HUES48 (cell line): ENCODE measurements at regions not wholly inside any gene's neighbourhood (a gene's known extent, or its start where the extent isn't known, plus 50 kb on each side); places are given as distances from the start of the nearest gene placed in this dataset.

ENCODE experiments used
- H3K27ac ChIP-seq: one replicate; pipeline ENCODE4 v1.7.0; 2013; ENCODE audit warnings: low read depth, low read length, inconsistent platforms
- H3K27me3 ChIP-seq: 2 replicates; pipeline ENCODE4 v1.6.1; 2013; ENCODE audit warnings: mild to moderate bottlenecking, low read length; ENCODE audit not compliant: control insufficient read depth, insufficient read depth
- H3K36me3 ChIP-seq: 2 replicates; pipeline ENCODE4 v1.6.1; 2013; ENCODE audit warnings: low read length; ENCODE audit not compliant: control insufficient read depth, insufficient read depth
- H3K4me1 ChIP-seq: 2 replicates; pipeline ENCODE4 v1.6.1; 2013; ENCODE audit warnings: mild to moderate bottlenecking, low read length; ENCODE audit not compliant: control insufficient read depth, insufficient read depth
- H3K4me3 ChIP-seq: 2 replicates; pipeline ENCODE4 v1.5.1; 2013; ENCODE audit warnings: mild to moderate bottlenecking, low read depth, low read length
- H3K9ac ChIP-seq: 2 replicates; pipeline ENCODE4 v1.6.1; 2013; ENCODE audit warnings: mild to moderate bottlenecking, low read depth, low read length, moderate library complexity
- H3K9me3 ChIP-seq: 2 replicates; pipeline ENCODE4 v1.6.1; 2013; ENCODE audit warnings: low read length; ENCODE audit not compliant: control insufficient read depth, insufficient read depth

DNA sequence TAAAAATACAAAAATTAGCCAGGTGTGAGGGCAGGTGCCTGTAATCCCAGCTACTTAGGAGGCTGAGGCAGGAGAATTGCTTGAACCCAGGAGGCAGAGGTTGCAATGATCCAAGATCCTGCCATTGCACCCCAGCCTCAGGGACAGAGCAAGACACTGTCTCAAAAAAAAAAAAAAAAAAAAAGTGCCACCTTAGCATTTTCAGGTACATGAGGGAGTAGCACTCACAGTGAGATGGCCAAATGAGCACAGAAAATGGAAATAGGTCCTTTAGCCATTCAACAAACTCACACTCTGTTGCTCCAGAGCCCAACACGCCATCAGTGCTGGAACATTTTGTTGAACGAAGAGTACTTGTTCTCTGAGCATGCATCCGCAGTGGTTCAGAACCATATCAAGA lies 75.2 kb upstream of the MYL2 start:
- Histone ChIP-seq H3K4me3 (no peak overlapping the region), H3K9me3 (no peaks in the 10 kb centered on the region), H3K9ac (no peak overlapping the region), H3K36me3 (no peaks in the 10 kb centered on the region), H3K27ac (no peak overlapping the region), H3K27me3 (no peaks in the 10 kb centered on the region), H3K4me1 (no peaks in the 10 kb centered on the region)

DNA sequence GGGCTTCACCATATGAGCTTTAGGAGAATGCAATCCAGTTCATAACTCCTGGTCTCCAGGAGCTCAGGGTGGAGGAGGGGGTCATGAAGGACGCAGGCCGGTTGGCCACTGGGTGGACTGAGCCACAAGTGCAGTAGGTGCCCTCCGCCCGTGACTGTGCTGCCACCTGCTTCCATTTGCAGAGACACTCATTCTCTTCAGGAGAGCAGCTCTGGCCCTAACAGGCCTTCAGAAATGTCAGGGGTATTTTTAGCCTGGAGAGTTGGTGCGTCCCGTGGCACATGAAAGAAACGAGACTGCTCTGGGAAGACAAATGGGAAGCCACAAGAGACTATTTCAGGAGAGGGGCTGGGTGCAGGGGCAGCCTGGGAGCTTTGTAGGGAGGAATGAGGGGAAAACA lies 74.6 kb upstream of the MYL2 start:
- H3K36me3 ChIP-seq = no peaks in the 10 kb centered on the region
- no peaks in the 10 kb centered on the region for H3K27me3 ChIP-seq
- no peaks in the 10 kb centered on the region for H3K4me1 ChIP-seq
- H3K27ac ChIP-seq = no peak overlapping the region
- no peak overlapping the region for H3K4me3 ChIP-seq
- H3K9ac ChIP-seq = no peak overlapping the region
- no peaks in the 10 kb centered on the region for H3K9me3 ChIP-seq

DNA sequence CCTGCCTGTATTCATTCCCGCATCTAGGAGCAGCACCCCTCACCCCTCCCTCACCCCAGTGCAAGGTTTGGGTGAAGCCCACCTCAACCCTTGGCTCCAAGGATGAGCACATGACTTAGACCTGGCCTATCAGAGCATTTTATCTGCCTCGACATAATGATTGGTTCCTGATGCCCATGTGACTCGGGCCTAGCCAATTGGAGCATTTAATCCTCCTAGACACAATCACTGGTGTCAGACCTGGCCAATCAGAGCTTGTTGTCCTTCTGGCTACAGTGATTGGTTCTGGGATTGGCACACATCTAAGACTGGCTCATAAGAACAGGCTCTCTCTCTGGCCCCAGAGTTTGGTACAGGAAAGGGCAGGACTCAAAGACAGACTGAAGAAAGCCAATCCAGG lies 73.1 kb upstream of the MYL2 start:
- Histone ChIP-seq H3K27me3 (no peaks in the 10 kb centered on the region), H3K27ac (no peak overlapping the region), H3K9me3 (no peaks in the 10 kb centered on the region), H3K4me1 (no peaks in the 10 kb centered on the region), H3K4me3 (no peak overlapping the region), H3K9ac (no peak overlapping the region), H3K36me3 (no peaks in the 10 kb centered on the region)

DNA sequence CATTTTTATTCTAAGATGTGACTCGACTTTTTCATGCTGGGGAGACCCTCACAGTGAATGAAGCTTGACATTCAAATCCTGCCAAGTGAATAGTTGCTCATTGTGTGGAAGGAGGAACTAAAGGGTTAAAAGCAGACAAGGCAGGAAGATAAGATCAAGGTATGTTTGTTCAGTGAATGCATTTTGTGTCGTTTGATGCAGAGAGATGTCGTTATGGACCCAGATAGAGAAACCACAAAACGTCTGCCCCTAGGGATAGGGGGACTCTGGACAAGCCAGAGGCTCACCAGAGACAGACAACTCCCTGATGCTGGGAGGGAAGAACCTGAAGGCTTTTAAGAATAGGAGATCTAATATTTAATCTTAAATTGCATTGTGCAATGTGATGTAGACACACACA lies 72.5 kb upstream of the MYL2 start:
- H3K27ac ChIP-seq = no peak overlapping the region
- H3K36me3 ChIP-seq = no peaks in the 10 kb centered on the region
- H3K4me1 ChIP-seq = no peaks in the 10 kb centered on the region
- no peaks in the 10 kb centered on the region for H3K9me3 ChIP-seq
- H3K9ac ChIP-seq = no peak overlapping the region
- no peaks in the 10 kb centered on the region for H3K27me3 ChIP-seq
- no peak overlapping the region for H3K4me3 ChIP-seq

DNA sequence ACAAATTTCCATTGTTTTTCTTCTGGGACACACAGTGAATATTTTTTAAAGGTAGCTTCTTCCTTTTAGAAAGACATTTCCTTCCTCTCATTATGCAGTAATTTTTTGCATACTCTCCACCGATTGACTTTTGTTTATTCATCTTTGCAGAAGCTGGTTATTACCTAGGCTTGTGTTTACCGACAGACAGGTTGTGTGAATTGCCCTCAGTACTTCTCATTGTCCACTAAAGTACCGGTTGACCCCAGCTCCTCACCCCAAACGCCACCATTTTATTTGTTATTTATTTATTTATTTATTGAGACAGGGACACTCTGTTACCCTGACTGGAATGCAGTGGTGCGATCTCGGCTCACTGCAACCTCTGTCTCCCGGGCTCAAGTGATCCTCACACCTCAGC lies 63.4 kb upstream of the MYL2 start:
- Histone ChIP-seq H3K4me3 (no peak overlapping the region), H3K9me3 (no peaks in the 10 kb centered on the region), H3K9ac (no peak overlapping the region), H3K4me1 (no peaks in the 10 kb centered on the region), H3K27ac (no peak overlapping the region), H3K27me3 (no peaks in the 10 kb centered on the region), H3K36me3 (no peaks in the 10 kb centered on the region)

DNA sequence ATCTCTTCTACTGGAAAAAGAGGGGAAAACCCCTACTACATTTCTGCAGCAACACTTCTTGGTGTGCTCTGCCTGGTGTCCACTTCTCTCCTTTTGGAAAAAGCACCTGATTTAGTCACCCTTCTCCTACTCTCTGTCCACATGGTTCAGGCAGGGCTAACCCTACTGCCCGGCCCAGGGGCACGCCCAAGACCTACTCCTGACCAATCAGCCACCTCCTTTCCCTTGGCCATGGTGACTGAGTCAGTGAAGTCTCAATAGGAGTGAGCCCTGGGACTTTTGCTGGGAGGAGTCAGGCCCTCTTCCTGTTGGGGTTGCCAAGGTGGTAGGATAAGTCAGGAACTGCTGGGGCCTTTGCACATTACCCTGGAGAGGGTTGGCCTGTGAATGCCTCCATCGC lies 52.5 kb upstream of the MYL2 start:
- Histone ChIP-seq H3K4me1 (no peaks in the 10 kb centered on the region), H3K9me3 (no peaks in the 10 kb centered on the region), H3K36me3 (no peaks in the 10 kb centered on the region), H3K27me3 (no peaks in the 10 kb centered on the region), H3K27ac (no peak overlapping the region), H3K9ac (no peak overlapping the region), H3K4me3 (no peak overlapping the region)

DNA sequence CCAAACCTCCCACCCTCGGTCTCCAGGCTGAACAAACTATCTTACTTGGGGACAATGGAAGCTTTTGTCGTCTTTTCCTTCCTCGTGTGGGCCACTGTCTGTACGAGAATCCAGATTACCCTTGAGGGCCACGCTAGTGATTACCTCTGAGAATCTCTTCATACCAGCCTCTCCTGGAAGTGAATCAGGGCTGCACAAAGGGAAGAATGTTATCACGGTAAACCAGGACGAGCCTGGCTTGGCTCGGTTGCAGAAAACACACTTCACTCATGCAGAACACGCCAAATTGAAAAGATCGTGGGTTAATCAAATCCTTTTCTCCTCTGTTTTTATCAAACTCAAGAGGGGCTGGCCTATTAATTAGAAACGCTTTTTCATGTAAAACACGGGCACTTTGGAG lies 51.6 kb upstream of the MYL2 start:
- Histone ChIP-seq H3K9me3 (no peaks in the 10 kb centered on the region), H3K27ac (no peak overlapping the region), H3K9ac (no peak overlapping the region), H3K36me3 (no peaks in the 10 kb centered on the region), H3K4me1 (no peaks in the 10 kb centered on the region), H3K4me3 (no peak overlapping the region), H3K27me3 (no peaks in the 10 kb centered on the region)

DNA sequence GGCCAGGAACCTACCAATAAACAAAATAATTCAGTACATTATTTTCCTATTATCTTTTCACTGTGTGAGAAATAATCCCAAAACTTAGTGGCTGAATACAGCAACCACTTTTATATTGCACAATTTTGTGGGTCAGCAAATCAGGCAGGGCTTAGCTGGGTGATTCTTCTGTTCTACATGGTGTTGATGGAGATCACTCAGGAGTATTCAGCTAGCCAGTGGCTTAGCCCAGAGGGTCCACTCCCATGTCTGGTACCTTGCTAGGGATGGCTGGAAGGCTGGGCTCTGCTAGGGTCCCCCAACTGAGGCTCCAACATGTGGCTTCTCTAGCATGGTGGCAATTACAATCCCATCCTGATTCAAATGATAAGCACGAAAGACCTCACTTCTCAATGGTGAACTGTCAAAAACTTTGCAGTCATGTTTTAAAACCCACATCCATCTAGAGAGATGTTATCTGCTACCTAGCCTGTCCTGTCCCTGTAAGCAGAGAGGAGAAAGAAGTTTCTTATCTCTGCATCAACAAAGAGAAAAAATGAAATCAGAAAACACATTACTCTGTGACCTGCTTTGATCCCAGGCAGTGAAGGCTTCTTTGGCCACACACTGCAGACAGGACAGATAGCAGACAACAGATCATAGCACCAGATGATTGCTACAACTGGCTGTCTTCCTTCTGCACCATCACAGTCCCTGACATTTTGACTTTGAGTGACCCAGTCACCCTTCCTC lies 51.0 kb upstream of the MYL2 start:
- no peak overlapping the region for H3K27ac ChIP-seq
- H3K4me1 ChIP-seq = no peaks in the 10 kb centered on the region
- no peaks in the 10 kb centered on the region for H3K27me3 ChIP-seq
- no peaks in the 10 kb centered on the region for H3K36me3 ChIP-seq
- H3K9ac ChIP-seq = no peak overlapping the region
- H3K4me3 ChIP-seq = no peak overlapping the region
- H3K9me3 ChIP-seq = no peaks in the 10 kb centered on the region
